HPDE6-E6E7 (cell line): ENCODE measurements at regions not wholly inside any gene's neighbourhood (a gene's known extent, or its start where the extent isn't known, plus 50 kb on each side); places are given as distances from the start of the nearest gene placed in this dataset.

Experiments
- DNase-seq: peaks from one replicate; pipeline ENCODE4 v3.0.0; 2011; ENCODE audit warnings: missing footprints; ENCODE audit errors: extremely low spot score

- no peak for DNase-seq
These were observed 728.2 kb downstream of the ARAP2 start for GRCh38 chr4:35516102-35516501.

- no peak for DNase-seq
These were observed 724.3 kb downstream of the ARAP2 start for GRCh38 chr4:35520059-35520458.

- no peak for DNase-seq
These were observed 722.6 kb downstream of the ARAP2 start for GRCh38 chr4:35521682-35522081.

GRCh38 chr4:35525192-35525978 is 718.9 kb downstream of the ARAP2 start:
- DNase-seq: no peak

- DNase-seq: no peak
These were observed 717.9 kb downstream of the ARAP2 start for GRCh38 chr4:35526456-35526855.

GRCh38 chr4:35534962-35535361 is 709.4 kb downstream of the ARAP2 start:
- DNase-seq: no peak

GRCh38 chr4:35538807-35539206 is 705.5 kb downstream of the ARAP2 start:
- DNase-seq: no peak

- no peak for DNase-seq
These were observed 704.8 kb downstream of the ARAP2 start for GRCh38 chr4:35539404-35540055.

- no peak for DNase-seq
These were observed 703.0 kb downstream of the ARAP2 start for GRCh38 chr4:35541146-35541887.

- DNase-seq: no peak
These were observed 702.5 kb downstream of the ARAP2 start for GRCh38 chr4:35541888-35542213.

GRCh38 chr4:35548921-35549320 is 695.4 kb downstream of the ARAP2 start:
- no peak for DNase-seq

- peak; percentile 12 for DNase-seq
These were observed 687.9 kb downstream of the ARAP2 start for GRCh38 chr4:35556387-35556786.

GRCh38 chr4:35559559-35560365 is 684.6 kb downstream of the ARAP2 start:
- DNase-seq: no peak

- DNase-seq: no peak
These were observed 681.5 kb downstream of the ARAP2 start for GRCh38 chr4:35562861-35563260.

- DNase-seq: no peak
These were observed 678.7 kb downstream of the ARAP2 start for GRCh38 chr4:35565640-35566039.

- no peak for DNase-seq
These were observed 653.3 kb downstream of the ARAP2 start for GRCh38 chr4:35591035-35591434.

- DNase-seq: no peak
These were observed 640.1 kb downstream of the ARAP2 start for GRCh38 chr4:35604252-35604651.

GRCh38 chr4:35604724-35605123 is 639.6 kb downstream of the ARAP2 start:
- DNase-seq: no peak

- no peak for DNase-seq
These were observed 636.1 kb downstream of the ARAP2 start for GRCh38 chr4:35608205-35608604.

- no peak for DNase-seq
These were observed 630.2 kb downstream of the ARAP2 start for GRCh38 chr4:35614120-35614519.

GRCh38 chr4:35639929-35640328 is 604.4 kb downstream of the ARAP2 start:
- no peak for DNase-seq

GRCh38 chr4:35643661-35644060 is 600.7 kb downstream of the ARAP2 start:
- DNase-seq: no peak
